H1 (cell line): ENCODE measurements at regions not wholly inside any gene's neighbourhood (a gene's known extent, or its start where the extent isn't known, plus 50 kb on each side); places are given as distances from the start of the nearest gene placed in this dataset.

Experiments used
- CTCF ChIA-PET: fragments of 300-600 bp; sonication (Branson Sonifier 250); formaldehyde crosslinking; loops from one replicate; lab custom pipeline; 2021; ENCODE audit not compliant: partially characterized antibody; lab: Charles Lee
- POLR2A ChIA-PET: fragments of 300-600 bp; sonication (Branson Sonifier 250); formaldehyde crosslinking; loops from one replicate; lab custom pipeline; 2021; ENCODE audit warnings: inconsistent platforms; ENCODE audit not compliant: partially characterized antibody; lab: Charles Lee
- DNase-seq, 2 experiments: peaks; one replicate each; pipeline versions ENCODE4 v3.0.0 to v3.0.0-alpha.2; 2010 to 2022; ENCODE audit warnings: low spot score in 2 of 2, low read depth in 1 of 2, mixed read lengths in 1 of 2
- FAIRE-seq: peaks from 2 replicates; lab custom pipeline; 2011; peaks lifted over from hg19 to GRCh38; lab: Jason Lieb, UNC
- H2AFZ ChIP-seq: 2 replicates; pipeline ENCODE4 v1.8.1; 2012; ENCODE audit warnings: low read length, inconsistent platforms
- H2AK5ac ChIP-seq: 2 replicates; pipeline ENCODE4 v1.6.1; 2013; ENCODE audit warnings: low read depth, low read length
- H2BK120ac ChIP-seq: replicated peaks from 2 replicates; pipeline ENCODE3; 2013; ENCODE audit warnings: low read depth, low read length, inconsistent platforms
- H2BK12ac ChIP-seq: 2 replicates; pipeline ENCODE4 v1.6.1; 2013; ENCODE audit warnings: low read depth, low read length
- H2BK15ac ChIP-seq: 2 replicates; pipeline ENCODE4 v1.6.1; 2013; ENCODE audit warnings: low read length
- H2BK20ac ChIP-seq: 2 replicates; pipeline ENCODE4 v1.6.1; 2013; ENCODE audit warnings: low read length
- H2BK5ac ChIP-seq: 2 replicates; pipeline ENCODE4 v1.6.1; 2013; ENCODE audit warnings: low read depth, low read length
- H3K14ac ChIP-seq: 2 replicates; pipeline ENCODE4 v1.6.1; 2013; ENCODE audit warnings: inconsistent platforms; ENCODE audit not compliant: insufficient read length
- H3K18ac ChIP-seq: 2 replicates; pipeline ENCODE4 v1.6.1; 2013; ENCODE audit warnings: low read length; ENCODE audit errors: extremely low read depth
- H3K23ac ChIP-seq: 2 replicates; pipeline ENCODE4 v1.6.1; 2013; ENCODE audit warnings: inconsistent platforms; ENCODE audit not compliant: insufficient read length
- H3K23me2 ChIP-seq: 2 replicates; pipeline ENCODE4 v1.6.1; 2013; ENCODE audit warnings: low read depth, low read length
- H3K27ac ChIP-seq: 2 replicates; pipeline ENCODE4 v1.6.1; 2011; ENCODE audit warnings: low read depth, low read length, inconsistent platforms
- H3K27me3 ChIP-seq, 4 experiments: replicated peaks in 1 of 4; 1 replicate in 1 of 4; 2 replicates in 3 of 4; pipeline versions ENCODE4 v1.6.1 to v1.8.1; 2011 to 2013; ENCODE audit warnings: low read length in 3 of 4, mild to moderate bottlenecking in 3 of 4, inconsistent platforms in 2 of 4, mixed read lengths in 2 of 4, moderate library complexity in 1 of 4; ENCODE audit not compliant: control insufficient read depth in 3 of 4, insufficient read depth in 3 of 4; ENCODE audit errors: extremely low read depth in 1 of 4
- H3K36me3 ChIP-seq, 4 experiments: 2 replicates each; pipeline versions ENCODE4 v1.6.1 to v1.8.1; 2011 to 2013; ENCODE audit warnings: mild to moderate bottlenecking in 4 of 4, low read length in 3 of 4, moderate library complexity in 2 of 4, control low read depth in 1 of 4, inconsistent platforms in 1 of 4; ENCODE audit not compliant: insufficient read depth in 4 of 4, control insufficient read depth in 2 of 4
- H3K4ac ChIP-seq: replicated peaks from 2 replicates; pipeline ENCODE3; 2013; ENCODE audit warnings: low read length, low read depth, mixed read lengths, inconsistent platforms; ENCODE audit not compliant: insufficient read length
- H3K4me1 ChIP-seq, 4 experiments: replicated peaks in 1 of 4; 1 replicate in 1 of 4; 2 replicates in 3 of 4; pipeline versions ENCODE4 v1.6.1 to v1.8.1; 2011 to 2013; ENCODE audit warnings: low read length in 3 of 4, inconsistent platforms in 2 of 4, mixed read lengths in 1 of 4; ENCODE audit not compliant: insufficient read depth in 4 of 4, control insufficient read depth in 3 of 4
- H3K4me2 ChIP-seq, 2 experiments: 2 replicates each; pipeline versions ENCODE4 v1.6.1 to v1.8.1; 2011 to 2013; ENCODE audit warnings: low read depth in 2 of 2, low read length in 2 of 2, control low read depth in 1 of 2, inconsistent platforms in 1 of 2, mild to moderate bottlenecking in 1 of 2; ENCODE audit not compliant: insufficient read depth in 1 of 2
- H3K4me3 ChIP-seq, 4 experiments: fragments of 200-600, 300-600 bp in 1 of 4; sonication (generic), shearing (Covaris generic), sonication (Bioruptor Twin) in 1 of 4; 2 replicates each; pipeline versions ENCODE4 v1.5.1 to v1.8.1; 2011 to 2016; ENCODE audit warnings: low read length in 4 of 4, low read depth in 3 of 4, control low read depth in 2 of 4, inconsistent platforms in 2 of 4, mild to moderate bottlenecking in 2 of 4, mixed read lengths in 1 of 4, moderate library complexity in 1 of 4; ENCODE audit not compliant: insufficient read depth in 2 of 4; ENCODE audit errors: extremely low read depth in 1 of 4
- H3K56ac ChIP-seq: replicated peaks from 2 replicates; pipeline ENCODE3; 2013; ENCODE audit warnings: low read depth, mild to moderate bottlenecking, mixed read lengths, low read length, inconsistent platforms; ENCODE audit not compliant: insufficient read length
- H3K79me1 ChIP-seq: 2 replicates; pipeline ENCODE4 v1.6.1; 2013; ENCODE audit warnings: low read depth, low read length, control low read depth
- H3K79me2 ChIP-seq, 2 experiments: 2 replicates each; pipeline versions ENCODE4 v1.6.1 to v1.8.1; 2012 to 2013; ENCODE audit warnings: low read length in 2 of 2, mild to moderate bottlenecking in 2 of 2, inconsistent platforms in 1 of 2; ENCODE audit not compliant: insufficient read depth in 2 of 2, control insufficient read depth in 1 of 2
- H3K9ac ChIP-seq, 4 experiments: replicated peaks in 1 of 4; 1 replicate in 1 of 4; 2 replicates in 3 of 4; pipeline versions ENCODE4 v1.6.1 to v1.8.1; 2011 to 2013; ENCODE audit warnings: low read depth in 3 of 4, low read length in 3 of 4, control low read depth in 2 of 4, mild to moderate bottlenecking in 2 of 4, moderate library complexity in 2 of 4, inconsistent platforms in 1 of 4; ENCODE audit errors: extremely low read depth in 1 of 4
- H3K9me3 ChIP-seq, 2 experiments: 2 replicates each; pipeline versions ENCODE4 v1.6.1 to v1.8.1; 2012 to 2013; ENCODE audit warnings: mild to moderate bottlenecking in 2 of 2, moderate library complexity in 2 of 2, control low read depth in 1 of 2, inconsistent platforms in 1 of 2, low read depth in 1 of 2, low read length in 1 of 2, mixed read lengths in 1 of 2; ENCODE audit not compliant: insufficient read depth in 2 of 2
- H4K20me1 ChIP-seq, 2 experiments: replicated peaks in 1 of 2; 2 replicates each; pipeline versions ENCODE3 to v1.8.1; 2011 to 2013; ENCODE audit warnings: inconsistent platforms in 2 of 2, low read length in 2 of 2, mild to moderate bottlenecking in 1 of 2; ENCODE audit not compliant: insufficient read depth in 2 of 2, control insufficient read depth in 1 of 2
- H4K5ac ChIP-seq: 2 replicates; pipeline ENCODE4 v1.6.1; 2013; ENCODE audit warnings: low read length, low read depth, mixed read lengths, inconsistent platforms; ENCODE audit not compliant: insufficient read length
- H4K8ac ChIP-seq: 2 replicates; pipeline ENCODE4 v1.8.0; 2013; ENCODE audit warnings: mild to moderate bottlenecking, moderate library complexity, low read length, inconsistent platforms; ENCODE audit not compliant: insufficient read depth; ENCODE audit errors: extremely low read depth
- H4K91ac ChIP-seq: replicated peaks from 2 replicates; pipeline ENCODE3; 2013; ENCODE audit warnings: low read length, mixed read lengths, inconsistent platforms; ENCODE audit not compliant: insufficient read length
- HDAC6 ChIP-seq: IDR thresholded peaks from one replicate; pipeline ENCODE4 v1.7.1; 2012; ENCODE audit warnings: low read depth, mild to moderate bottlenecking, inconsistent platforms, low read length, moderate library complexity
- KDM1A ChIP-seq: fragments of 200-600, 300-600 bp; sonication (generic); IDR thresholded peaks from 2 replicates; pipeline ENCODE4 v1.7.1; 2016; ENCODE audit warnings: mild to moderate bottlenecking, low read length, borderline replicate concordance
- RNF2 ChIP-seq: fragments of 200-900, 300-1000 bp; sonication (generic); IDR thresholded peaks from 2 replicates; pipeline ENCODE4 v1.7.1; 2016; ENCODE audit warnings: borderline replicate concordance, low read depth, mild to moderate bottlenecking, antibody characterized with exemption, low read length; ENCODE audit not compliant: poor library complexity, severe bottlenecking; ENCODE audit errors: missing control alignments
- SAP30 ChIP-seq: fragments of 300-600 bp; sonication (generic); IDR thresholded peaks from 2 replicates; pipeline ENCODE4 v1.7.1; 2012; ENCODE audit warnings: low read length, moderate library complexity, mild to moderate bottlenecking, inconsistent platforms; ENCODE audit not compliant: insufficient read depth, insufficient replicate concordance
- SIN3A ChIP-seq, 2 experiments: IDR thresholded peaks in 1 of 2; conservative IDR thresholded peaks in 1 of 2; 2 replicates each; pipeline ENCODE4 v1.6.1; 2011 to 2012; ENCODE audit warnings: low read length in 2 of 2, improper control_type of control experiment in 1 of 2, low read depth in 1 of 2, mild to moderate bottlenecking in 1 of 2
- SIRT6 ChIP-seq: IDR thresholded peaks from one replicate; pipeline ENCODE4 v1.7.1; 2012; ENCODE audit warnings: low read length, inconsistent platforms
- SRF ChIP-seq: IDR thresholded peaks from 2 replicates; pipeline ENCODE4 v1.6.1; 2011; ENCODE audit warnings: mild to moderate bottlenecking, low read depth, low read length, moderate library complexity
- WGBS, 2 experiments: shearing (Covaris generic) in 1 of 2; methylation state at CpG; one replicate each; pipeline versions ENCODE4 v1.1.6 to v1.1.7; 2013 to 2015; ENCODE audit warnings: low lambda C conversion rate in 2 of 2, mixed read lengths in 2 of 2, inconsistent platforms in 1 of 2, low coverage in 1 of 2, missing lambda C conversion rate in 1 of 2; ENCODE audit not compliant: insufficient replicate concordance in 2 of 2, insufficient coverage in 1 of 2, insufficient read length in 1 of 2; ENCODE audit errors: extremely low coverage in 1 of 2, missing lambda C conversion rate in 1 of 2; 5-methylcytosine and 5-hydroxymethylcytosine counted together

- no peak overlapping the region for H2BK20ac ChIP-seq
- no peak overlapping the region for H2BK5ac ChIP-seq
- H2AFZ ChIP-seq: no peak overlapping the region
- H3K79me1 ChIP-seq: no peaks in the 10 kb centered on the region
- no peaks in the 10 kb centered on the region for H3K23me2 ChIP-seq
- no peak overlapping the region for H3K18ac ChIP-seq
- no peaks in the 10 kb centered on the region for H4K20me1 ChIP-seq
- no peak overlapping the region for H2BK120ac ChIP-seq
- H3K4me2 ChIP-seq: no peak overlapping the region
- H3K27me3 ChIP-seq: no peaks in the 10 kb centered on the region
- no peak overlapping the region for H3K9ac ChIP-seq
- POLR2A ChIA-PET: interaction anchor here (1.6 kb wide), 1 partner anchor 19 kb away, joined by 3 read pairs; no protein-coding TSS in a partner anchor
- no peak overlapping the region for H2BK12ac ChIP-seq
- CTCF ChIA-PET: interaction anchor here (0.5 to 0.9 kb wide), 2 partner anchors 37 to 74 kb away, joined by 3 to 4 read pairs; no protein-coding TSS in a partner anchor
- H3K14ac ChIP-seq: no peak overlapping the region
- no peak overlapping the region for H4K8ac ChIP-seq
- no peaks in the 10 kb centered on the region for H3K36me3 ChIP-seq
- H3K56ac ChIP-seq: no peak overlapping the region
- H4K5ac ChIP-seq: no peak overlapping the region
- H3K79me2 ChIP-seq: no peaks in the 10 kb centered on the region
- H3K9me3 ChIP-seq: no peaks in the 10 kb centered on the region
- H4K91ac ChIP-seq: no peak overlapping the region
- no peak for DNase-seq
- H2BK15ac ChIP-seq: no peak overlapping the region
- H3K4ac ChIP-seq: no peak overlapping the region
- no peak overlapping the region for H3K27ac ChIP-seq
- no peak overlapping the region for H3K23ac ChIP-seq
- no peak overlapping the region for H3K4me3 ChIP-seq
- H3K4me1 ChIP-seq: no peaks in the 10 kb centered on the region
- no peak overlapping the region for H2AK5ac ChIP-seq
- 88% methylated on average over 3 of the region's 3 CpGs; no CpG with 5 or more reads in 1 of the 2 experiments for WGBS, 2 experiments
- TF ChIP-seq SRF: no peak
- no peak for TF ChIP-seq KDM1A
- TF ChIP-seq SIN3A (conservative IDR thresholded peaks at IDR 0.05 in 1 of 2, IDR thresholded peaks at IDR 0.05 in 1 of 2; ENCODE audit: low read depth in 1 of 2, low read length in 2 of 2): no peak
- TF ChIP-seq SIRT6: no peak
- TF ChIP-seq RNF2: no peak
- TF ChIP-seq HDAC6: no peak
- no peak for TF ChIP-seq SAP30
- TF ChIP-seq, all 59 proteins: peak for 0
- FAIRE-seq: no peak
Observed at GRCh38 chr13:40164133-40164532, 502.3 kb downstream of the FOXO1 start.
